ENCODE measurements at regions not wholly inside any gene's neighbourhood (a gene's known extent, or its start where the extent isn't known, plus 50 kb on each side); places are given as distances from the start of the nearest gene placed in this dataset. TPM values are rescaled to one million over a fixed set of nuclear protein-coding genes. Genes with fewer than 3 reads are reported as not detected.

DNA sequence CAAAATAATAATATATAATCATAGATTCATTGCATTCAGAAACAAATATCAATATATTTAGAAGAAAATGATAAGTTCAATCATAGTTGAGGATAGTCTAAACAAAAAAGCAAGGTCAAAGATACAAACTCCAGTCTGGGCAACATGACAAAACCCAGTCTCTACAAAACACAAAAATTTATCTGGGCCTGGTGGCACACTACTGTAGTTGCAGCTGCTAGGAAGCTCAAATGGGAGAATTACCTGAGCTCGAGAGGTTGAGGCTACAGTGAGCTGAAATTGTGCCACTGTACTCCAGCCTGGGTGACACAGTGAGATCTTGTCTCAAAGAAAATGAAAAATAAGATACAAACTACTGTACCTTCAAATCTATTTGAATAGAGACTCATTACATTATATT is 52.7 kb upstream of the ANXA10 start:
- intact Hi-C loops (cut with DNase I), result no loop called here

More for the DNA sequence above, 52.7 kb upstream of the ANXA10 start:
- DNase-seq, result no peak
- no peaks in the 10 kb centered on the region for H3K4me1 ChIP-seq (ENCODE audit: insufficient read depth)
- no peaks in the 10 kb centered on the region for H3K9me3 ChIP-seq
- no peaks in the 10 kb centered on the region for H3K36me3 ChIP-seq
- TF ChIP-seq POLR2A (IDR thresholded peaks at IDR 0.05), result no peak
- TF ChIP-seq CTCF (IDR thresholded peaks at IDR 0.05), result no peak
- TF ChIP-seq EP300 (IDR thresholded peaks at IDR 0.05), result no peak
- H3K27ac ChIP-seq, result no peak overlapping the region
- peaks cover 2% of the 10 kb centered on the region for H3K27me3 ChIP-seq
- 74 to 84% (median 80%) methylated on average over 1 of the region's 1 CpG for WGBS, 3 donors
- H3K4me3 ChIP-seq, result no peak overlapping the region

Small RNA genes lying in the stretch of these regions (small RNA-seq; reads per million reads assigned to genes)
- gene RN7SL776P, result not detected

All from ovary (tissue), 7 donors.